ENCODE measurements at regions not wholly inside any gene's neighbourhood (a gene's known extent, or its start where the extent isn't known, plus 50 kb on each side); places are given as distances from the start of the nearest gene placed in this dataset.

- H3K79me2 ChIP-seq (ENCODE audit: insufficient read depth, low read length), result no peaks in the 10 kb centered on the region
- no peak overlapping the region for H3K9ac ChIP-seq (ENCODE audit: insufficient read depth, low read depth, low read length)
- no peak overlapping the region for H2AFZ ChIP-seq (ENCODE audit: low read length)
- H3K4me2 ChIP-seq (ENCODE audit: low read depth, low read length), result no peak overlapping the region
- H3K27me3 ChIP-seq (ENCODE audit: control insufficient read depth in 1 of 2, insufficient read depth in 2 of 2, low read length in 2 of 2), result peaks cover 6 to 23% of the 10 kb centered on the region in 2 experiments; a peak in 4 of 5 replicates
- ChIA-PET CTCF (ENCODE audit: low intra/inter-chr PET ratio, low total read pairs) (no interaction called here), POLR2A (no interaction called here)
- no peak for DNase-seq (ENCODE audit: low spot score)
- H3K9me3 ChIP-seq (ENCODE audit: low read length), result peaks cover 8% of the 10 kb centered on the region; the same call in 1 of the 2 replicates
- H3K4me1 ChIP-seq (ENCODE audit: insufficient read depth, low read length), result no peaks in the 10 kb centered on the region
- no peak for FAIRE-seq
- no peak overlapping the region for H3K27ac ChIP-seq (ENCODE audit: extremely low read length, insufficient read depth, low read length)
- no peak for ATAC-seq
- H3K36me3 ChIP-seq (replicated peaks in 1 of 2; ENCODE audit: control insufficient read depth in 1 of 2, insufficient read depth in 2 of 2, low read length in 2 of 2), result no peaks in the 10 kb centered on the region
- in situ Hi-C loops (cut with HindIII; ENCODE audit: extremely low pct_ligation_motif_present, low pct_unique_long_range_greater_than_20kb), result no loop called here
- intact Hi-C loops (cut with micrococcal nuclease; ENCODE audit: unreplicated experiment), result no loop called here
- no peak for TF ChIP-seq GLI4 (CRISPR knock-in tag; IDR thresholded peaks at IDR 0.05; ENCODE audit: borderline replicate concordance)
- BruUV-seq (replicated peaks), result no TSS peak
- no peak overlapping the region for H3K4me3 ChIP-seq (replicated peaks in 1 of 3; ENCODE audit: insufficient read depth in 1 of 3, low read depth in 2 of 3, low read length in 3 of 3)
- H4K20me1 ChIP-seq (ENCODE audit: insufficient read depth, low read length), result no peaks in the 10 kb centered on the region
Observed at GRCh38 chr2:129860088-129860487, 119.4 kb upstream of the RAB6C start.

GRCh38 chr2:129861666-129862288, 117.7 kb upstream of the RAB6C start:
- in situ Hi-C loops (cut with HindIII; ENCODE audit: extremely low pct_ligation_motif_present, low pct_unique_long_range_greater_than_20kb) (no loop called here), intact Hi-C loops (cut with micrococcal nuclease; ENCODE audit: unreplicated experiment) (no loop called here)
- no TSS peak for BruUV-seq (replicated peaks)
- H3K9me3 ChIP-seq (ENCODE audit: low read length), result no peaks in the 10 kb centered on the region
- peaks cover 6 to 23% of the 10 kb centered on the region in 2 experiments for H3K27me3 ChIP-seq (ENCODE audit: control insufficient read depth in 1 of 2, insufficient read depth in 2 of 2, low read length in 2 of 2)
- H3K4me2 ChIP-seq (ENCODE audit: low read depth, low read length), result no peak overlapping the region
- no peak for TF ChIP-seq ZBTB25 (CRISPR knock-in tag; IDR thresholded peaks at IDR 0.05)
- TF ChIP-seq ZNF749 (CRISPR knock-in tag; IDR thresholded peaks at IDR 0.05; ENCODE audit: borderline replicate concordance), result no peak
- TF ChIP-seq ZNF512 (CRISPR knock-in tag; IDR thresholded peaks at IDR 0.05), result no peak
- no peak for TF ChIP-seq ELF4 (CRISPR knock-in tag; IDR thresholded peaks at IDR 0.05; ENCODE audit: borderline replicate concordance)
- H4K20me1 ChIP-seq (ENCODE audit: insufficient read depth, low read length), result no peaks in the 10 kb centered on the region
- DNase-seq (ENCODE audit: low spot score), result no peak
- no peaks in the 10 kb centered on the region for H3K4me1 ChIP-seq (ENCODE audit: insufficient read depth, low read length)
- no peaks in the 10 kb centered on the region for H3K79me2 ChIP-seq (ENCODE audit: insufficient read depth, low read length)
- ChIA-PET POLR2A (no interaction called here), CTCF (ENCODE audit: low intra/inter-chr PET ratio, low total read pairs) (no interaction called here)
- H3K4me3 ChIP-seq (replicated peaks in 1 of 3; ENCODE audit: insufficient read depth in 1 of 3, low read depth in 2 of 3, low read length in 3 of 3), result no peak overlapping the region
- FAIRE-seq, result no peak
- 22% methylated on average over 6 of the region's 10 CpGs for WGBS (ENCODE audit: low lambda C conversion rate)
- no peak overlapping the region for H3K27ac ChIP-seq (ENCODE audit: extremely low read length, insufficient read depth, low read length)
- no peaks in the 10 kb centered on the region for H3K36me3 ChIP-seq (replicated peaks in 1 of 2; ENCODE audit: control insufficient read depth in 1 of 2, insufficient read depth in 2 of 2, low read length in 2 of 2)
- H3K9ac ChIP-seq (ENCODE audit: insufficient read depth, low read depth, low read length), result no peak overlapping the region
- no peak for ATAC-seq
- no peak overlapping the region for H2AFZ ChIP-seq (ENCODE audit: low read length)
